Renal cortical epithelial cell (primary cell): ENCODE measurements at regions not wholly inside any gene's neighbourhood (a gene's known extent, or its start where the extent isn't known, plus 50 kb on each side); places are given as distances from the start of the nearest gene placed in this dataset.

ENCODE experiments used
- DNase-seq: peaks from one replicate; pipeline ENCODE4 v3.0.0-alpha.2; 2011; ENCODE audit warnings: low read depth

DNA sequence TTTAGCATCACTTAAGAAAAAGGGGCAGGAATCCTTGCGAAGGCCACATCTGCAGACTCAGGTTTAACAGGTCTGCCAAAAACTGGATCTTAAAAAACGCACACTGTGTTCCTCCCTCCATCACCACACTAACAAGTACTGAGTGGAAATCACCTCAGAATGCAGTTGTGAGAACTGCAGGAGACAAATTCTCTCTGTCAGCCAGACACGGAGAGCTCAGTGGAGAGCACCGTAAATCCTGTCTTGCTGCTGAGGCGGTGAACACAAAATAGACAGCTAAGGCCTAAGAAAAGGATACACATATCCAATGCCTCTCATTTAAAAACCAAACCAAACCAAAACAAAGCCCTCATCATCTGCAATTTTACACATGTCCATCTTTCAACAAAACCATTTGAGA is 1287.6 kb downstream of the EFNB2 start:
- DNase-seq, result no peak

DNA sequence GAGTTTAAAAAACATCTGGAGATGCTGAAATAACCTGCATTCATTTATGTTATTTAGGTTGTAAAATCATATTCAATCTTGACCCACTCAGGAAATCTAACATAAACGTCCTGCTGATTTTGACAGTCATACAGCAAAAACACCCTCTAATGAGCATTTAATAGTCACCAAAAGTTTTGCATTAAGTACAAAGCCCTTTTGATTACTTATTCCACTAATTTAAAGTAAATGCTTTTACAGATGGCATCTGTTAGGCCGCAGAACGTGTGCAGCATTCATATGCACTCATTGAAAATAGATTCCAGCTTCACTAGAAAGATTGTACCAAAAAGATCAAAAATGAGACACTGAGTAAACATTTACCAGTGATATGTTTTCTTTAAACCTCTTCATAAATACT is 1295.1 kb downstream of the EFNB2 start:
- DNase-seq, result no peak

DNA sequence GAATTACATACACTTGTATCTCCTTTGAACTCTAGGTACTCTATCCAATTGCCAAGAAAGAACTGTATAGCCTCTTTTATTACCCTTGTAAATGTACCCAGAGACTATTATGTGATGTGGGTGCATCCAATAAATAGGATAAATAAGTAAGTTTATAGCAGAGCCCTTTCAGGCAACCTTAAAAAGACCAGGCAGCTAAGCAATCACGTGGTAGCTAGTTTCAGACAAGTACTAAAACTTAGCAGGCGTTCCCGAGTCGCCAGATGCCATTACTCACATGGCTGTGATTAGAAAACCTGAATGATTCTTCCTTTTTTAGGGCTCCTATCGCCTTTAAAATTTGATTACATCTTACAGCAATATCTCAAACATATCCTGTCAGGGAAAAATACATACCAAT is 1303.0 kb downstream of the EFNB2 start:
- DNase-seq, result no peak

DNA sequence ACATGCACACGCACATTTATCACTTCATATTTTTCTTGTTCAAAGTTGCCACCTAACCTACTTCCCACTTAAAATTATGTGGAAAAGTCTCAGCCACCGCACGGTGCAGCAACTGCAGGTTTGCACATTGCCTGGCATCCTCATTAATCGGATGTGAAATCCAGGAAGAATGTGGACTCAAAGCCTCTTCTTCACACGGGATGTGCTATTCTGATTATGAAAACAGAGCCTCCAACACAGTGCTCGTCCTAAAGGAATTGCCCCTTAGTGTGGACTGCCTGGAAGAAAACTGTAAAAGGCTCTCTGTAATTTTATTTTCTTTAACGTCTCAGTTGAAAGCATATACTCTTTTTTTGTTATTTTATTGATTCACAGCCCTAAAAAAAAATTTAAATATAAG is 1303.5 kb downstream of the EFNB2 start:
- no peak for DNase-seq

DNA sequence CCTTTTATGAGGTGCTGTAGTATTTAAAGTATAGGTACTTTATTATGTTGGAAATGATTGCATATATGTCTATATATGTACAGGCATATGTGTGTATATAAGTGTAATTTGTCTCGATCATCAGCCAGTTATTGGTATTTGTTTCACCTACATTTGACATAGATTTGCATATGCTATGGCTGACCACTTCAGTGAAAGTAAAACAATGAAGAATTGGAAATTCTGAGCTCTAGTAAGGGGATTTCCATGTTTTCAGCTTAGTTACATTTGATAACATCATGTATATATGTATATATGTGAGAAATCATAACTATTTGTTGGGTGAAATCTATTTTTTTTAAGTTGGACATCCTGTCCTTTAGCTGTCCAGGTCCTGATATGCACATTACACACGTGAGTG is 1303.9 kb downstream of the EFNB2 start:
- DNase-seq, result no peak

DNA sequence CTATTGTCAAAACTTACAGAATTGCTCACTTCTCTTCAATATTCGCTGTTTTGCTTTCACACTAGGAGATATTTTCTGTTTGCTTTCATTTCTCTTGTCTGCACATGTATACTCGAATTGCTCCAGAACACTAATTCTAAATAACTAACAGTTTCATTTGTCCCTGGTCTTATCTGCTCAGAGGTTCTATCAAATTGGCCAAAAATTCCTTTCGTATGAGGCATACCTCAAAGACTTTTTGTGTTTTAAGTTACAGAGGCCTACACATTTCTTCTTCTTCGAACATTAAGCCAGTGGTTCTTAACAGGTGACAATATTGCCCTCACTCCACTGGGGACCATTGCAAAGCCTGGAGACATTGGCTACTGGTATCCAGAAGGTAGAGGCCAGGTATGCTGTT is 1314.6 kb downstream of the EFNB2 start:
- no peak for DNase-seq

DNA sequence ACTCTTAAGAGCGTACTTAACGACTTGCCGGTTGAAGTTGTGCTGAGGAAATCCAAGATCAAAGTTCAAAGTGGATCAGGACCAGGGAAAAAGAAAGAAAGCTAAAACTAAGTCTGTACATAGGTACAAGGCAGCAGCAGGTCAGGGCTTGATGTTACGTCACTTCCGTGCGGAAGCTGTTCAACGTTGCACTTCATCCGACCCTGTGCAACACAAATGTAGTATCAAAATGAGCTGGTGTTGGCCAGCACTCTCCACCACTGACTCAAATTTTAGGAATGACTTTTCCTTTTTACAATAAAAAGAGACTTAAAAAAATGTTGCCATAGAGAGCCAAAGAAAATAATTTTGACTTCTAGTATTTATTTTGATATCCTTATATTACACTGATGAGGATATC is 1315.4 kb downstream of the EFNB2 start:
- no peak for DNase-seq

DNA sequence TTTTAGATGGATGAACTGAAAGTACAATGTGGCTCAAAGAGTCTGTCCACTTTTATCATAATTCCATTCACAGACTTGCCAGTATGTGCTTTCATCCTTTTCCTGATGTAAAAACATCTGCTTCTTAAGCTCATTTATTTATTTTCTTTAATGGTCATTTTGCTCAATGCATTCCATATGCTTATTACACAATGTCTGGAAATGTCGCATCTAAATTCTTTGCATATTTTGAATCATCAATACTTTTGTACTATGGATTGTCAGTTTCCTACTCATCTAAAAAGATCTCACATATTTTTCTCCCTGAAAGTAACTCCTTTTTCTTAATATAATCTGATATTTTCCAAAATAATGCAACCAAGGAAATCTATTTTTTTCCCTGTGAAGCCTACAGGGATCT is 1315.8 kb downstream of the EFNB2 start:
- DNase-seq, result no peak

DNA sequence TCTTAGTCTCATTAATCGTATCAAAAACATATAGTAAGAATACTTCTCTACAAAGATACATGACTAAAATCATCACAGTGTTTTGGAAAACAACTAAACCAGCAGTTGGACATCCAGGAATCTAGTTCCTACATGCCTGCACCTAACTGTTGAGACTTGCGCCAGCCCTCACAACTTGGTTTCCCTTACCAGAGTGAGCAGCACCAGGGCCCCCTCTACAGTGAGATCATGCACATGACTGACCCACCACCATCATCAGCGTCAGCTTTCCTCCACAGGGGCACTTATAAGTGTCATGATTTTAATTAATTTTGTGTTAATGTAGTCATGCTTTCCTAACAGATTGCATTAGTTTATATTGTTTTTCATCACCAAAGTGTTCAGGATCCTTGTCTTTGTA is 1322.0 kb downstream of the EFNB2 start:
- no peak for DNase-seq

DNA sequence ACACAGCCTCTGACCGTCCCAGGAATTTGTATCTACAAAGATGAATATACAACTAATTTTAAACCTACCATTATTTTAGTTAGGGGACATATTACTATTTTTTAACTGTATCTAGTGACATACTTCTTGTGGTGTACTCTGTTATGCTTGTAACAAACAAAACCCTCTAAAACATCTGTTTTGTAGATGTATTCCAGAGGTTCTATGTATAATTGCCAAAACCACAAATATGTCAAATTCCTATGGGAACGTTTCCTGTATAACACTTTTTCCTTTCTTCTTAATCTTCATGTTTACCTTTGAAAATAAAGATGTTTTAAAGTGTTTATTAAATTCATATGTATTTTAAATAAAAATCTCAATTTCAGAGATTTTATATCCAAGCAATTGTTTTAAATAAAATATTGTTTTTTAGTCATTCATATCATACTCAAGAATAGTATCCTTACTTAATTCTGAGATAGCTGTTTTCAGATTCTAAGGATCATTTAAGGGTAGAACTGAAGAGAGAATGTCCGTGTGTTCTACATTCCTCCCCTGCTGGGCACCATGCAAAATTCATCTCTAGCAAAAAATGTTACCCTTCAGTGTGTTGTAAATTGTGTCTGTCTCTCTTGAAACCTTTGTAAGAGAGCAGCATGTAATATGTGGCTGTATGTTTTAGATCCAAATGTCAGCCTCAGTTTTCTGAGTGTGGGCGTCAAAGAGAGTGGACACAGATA is 1327.7 kb downstream of the EFNB2 start:
- no peak for DNase-seq

DNA sequence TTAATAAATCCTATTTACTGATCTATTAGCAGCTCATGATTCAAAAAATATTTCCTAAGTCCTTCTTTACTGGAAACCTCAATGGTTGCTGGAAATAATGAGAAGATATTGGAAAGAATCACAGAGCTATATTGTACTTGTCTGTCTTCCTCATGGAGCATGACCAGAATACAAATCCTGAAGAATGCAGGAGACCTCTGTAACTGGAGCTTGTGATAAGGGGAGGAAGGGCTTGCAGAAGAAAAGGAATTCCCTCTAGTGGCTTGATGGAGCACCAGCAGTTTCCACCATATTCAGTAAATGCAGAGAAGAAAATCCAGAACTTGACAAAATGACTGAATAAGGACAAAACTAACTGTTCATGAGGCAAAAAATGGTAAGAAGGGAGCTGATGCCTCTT is 1333.1 kb downstream of the EFNB2 start:
- DNase-seq, result peak; percentile 67

DNA sequence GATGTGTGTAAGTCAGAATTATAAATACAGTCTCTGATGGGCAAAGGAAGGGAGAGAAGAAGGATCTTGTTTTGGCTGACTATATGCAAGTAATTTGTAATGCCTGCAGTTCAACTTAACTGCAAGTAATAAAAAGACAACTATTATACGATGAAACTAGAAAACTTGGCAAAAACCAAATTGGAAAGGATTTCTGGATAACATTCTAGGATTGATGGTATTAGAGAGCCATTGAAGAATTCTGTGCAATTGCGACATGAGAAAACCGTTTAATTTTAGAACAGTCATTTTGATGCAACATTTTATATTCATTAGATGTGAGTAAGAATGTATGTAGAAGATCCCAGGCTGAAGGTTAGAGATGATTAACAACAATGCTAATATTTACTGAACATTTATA is 1334.1 kb downstream of the EFNB2 start:
- no peak for DNase-seq

DNA sequence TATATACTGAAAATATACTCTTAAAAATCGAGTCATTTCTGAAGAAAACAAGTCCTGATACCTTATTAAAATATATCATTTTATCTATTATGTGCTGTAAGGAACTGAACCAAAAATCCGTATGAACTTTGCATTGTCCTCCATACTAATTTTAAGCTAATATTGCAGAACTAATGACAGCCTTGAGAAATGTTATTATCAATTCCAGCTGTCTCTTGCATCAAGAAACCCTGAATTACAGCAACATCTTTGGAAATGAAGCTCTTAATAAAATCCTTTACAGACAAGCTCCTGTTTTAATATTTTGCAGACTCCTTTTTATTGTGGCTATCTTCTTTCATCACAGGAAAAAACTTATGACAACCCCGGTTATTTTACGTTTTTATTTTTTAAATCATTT is 1335.3 kb downstream of the EFNB2 start:
- DNase-seq, result no peak

DNA sequence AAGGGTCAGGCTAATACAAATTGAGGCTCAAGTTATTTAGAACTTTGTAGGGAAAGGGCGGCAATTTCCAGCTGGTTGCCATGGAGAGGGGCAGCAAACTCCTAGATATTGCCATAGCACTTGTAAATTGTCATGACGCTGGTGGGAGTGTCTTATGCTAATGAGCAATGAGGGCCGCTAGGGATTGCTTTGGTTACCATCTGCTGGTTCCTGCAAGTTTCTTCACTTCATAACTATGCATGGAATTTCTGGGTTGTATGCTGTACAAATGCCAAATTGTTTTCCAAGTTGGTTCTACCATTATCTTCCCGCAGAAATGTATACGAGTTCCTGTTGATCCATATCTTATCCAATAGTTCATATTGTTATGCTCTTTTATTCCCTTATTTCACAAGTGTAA is 1339.4 kb downstream of the EFNB2 start:
- DNase-seq, result peak; percentile 69

DNA sequence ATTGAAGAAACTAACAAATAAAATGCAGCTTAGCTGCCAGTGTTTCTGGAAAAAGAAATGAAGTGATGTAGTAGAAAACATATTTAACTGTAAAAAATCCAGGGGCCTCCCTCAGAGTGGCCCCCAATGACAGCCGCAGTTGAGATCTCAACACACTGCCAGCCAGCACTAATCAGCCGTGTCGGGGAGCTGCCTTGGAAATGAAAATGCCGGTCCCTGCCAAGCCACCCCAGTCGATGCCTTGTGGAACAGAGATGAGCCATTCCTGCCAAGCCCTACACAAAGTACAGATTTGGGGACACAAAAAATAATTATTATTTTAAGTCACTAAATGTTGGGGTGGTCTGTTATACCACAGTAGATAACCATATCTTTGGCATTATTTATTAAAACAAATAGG is 1342.4 kb downstream of the EFNB2 start:
- no peak for DNase-seq

DNA sequence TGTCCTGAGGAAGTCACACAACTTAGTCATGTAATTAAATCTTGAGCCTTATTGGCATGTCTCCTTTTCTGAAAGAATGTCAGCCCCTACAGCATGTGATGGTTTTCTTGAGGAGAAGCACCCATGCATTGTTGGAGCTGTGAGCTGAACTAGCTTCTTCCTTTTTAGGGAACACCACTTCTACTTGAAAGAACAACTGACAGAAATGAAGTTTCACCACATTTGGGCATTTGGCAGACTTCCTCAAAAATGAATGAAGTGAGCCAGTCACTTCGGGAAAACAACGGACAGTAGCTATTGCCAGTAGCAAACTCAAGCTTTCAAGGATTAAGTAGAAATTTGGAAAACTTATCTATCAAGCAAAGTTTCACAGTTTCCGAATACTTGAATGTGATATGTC is 1351.3 kb downstream of the EFNB2 start:
- DNase-seq, result no peak

DNA sequence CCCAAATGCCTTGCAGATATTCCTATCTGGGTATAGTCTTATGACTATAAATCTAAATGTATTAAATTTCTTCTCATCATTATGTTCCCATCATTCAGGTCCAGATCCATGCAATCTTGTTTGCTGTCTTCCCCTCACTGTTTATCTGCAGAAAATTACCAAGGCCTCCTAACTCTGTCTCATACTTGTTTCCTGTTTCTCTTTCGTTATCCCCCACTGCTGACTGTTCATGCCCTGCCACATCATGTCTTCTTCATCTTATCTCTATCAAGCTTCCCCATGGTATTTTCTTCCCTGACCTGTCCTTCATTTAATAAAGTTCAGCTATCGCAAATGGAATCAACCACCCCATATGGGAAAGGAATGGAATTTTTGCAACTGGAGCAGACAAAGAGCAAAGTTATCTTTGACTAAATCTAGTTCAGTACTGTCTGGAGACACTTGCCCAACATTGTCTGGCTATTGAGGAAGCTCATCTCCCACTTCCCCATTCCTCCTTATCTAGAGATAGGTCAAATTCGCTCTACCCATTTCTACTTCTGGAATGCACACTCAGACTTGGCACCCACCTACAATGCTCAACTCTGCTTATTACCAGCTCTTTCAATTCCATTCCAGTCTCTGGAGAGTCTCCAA is 1358.1 kb downstream of the EFNB2 start:
- no peak for DNase-seq

DNA sequence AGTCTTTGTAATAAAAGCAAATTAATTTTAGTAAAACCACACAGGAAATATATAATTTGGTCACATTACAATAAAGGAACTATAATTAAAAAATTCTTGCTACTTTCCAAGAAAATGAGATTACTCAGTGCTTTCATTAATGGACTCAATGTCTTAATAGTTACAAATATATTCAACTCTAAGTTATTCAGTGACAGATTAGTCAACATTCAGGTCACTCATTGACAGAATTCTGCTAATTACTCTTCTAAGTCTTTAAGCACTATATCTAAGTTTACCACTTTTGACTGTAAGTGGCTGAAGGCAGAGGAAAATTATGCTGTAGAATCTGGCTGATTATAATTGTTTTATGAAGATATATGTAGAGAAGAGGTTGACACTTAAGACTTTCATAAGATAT is 1365.0 kb downstream of the EFNB2 start:
- peak; percentile 91 for DNase-seq

DNA sequence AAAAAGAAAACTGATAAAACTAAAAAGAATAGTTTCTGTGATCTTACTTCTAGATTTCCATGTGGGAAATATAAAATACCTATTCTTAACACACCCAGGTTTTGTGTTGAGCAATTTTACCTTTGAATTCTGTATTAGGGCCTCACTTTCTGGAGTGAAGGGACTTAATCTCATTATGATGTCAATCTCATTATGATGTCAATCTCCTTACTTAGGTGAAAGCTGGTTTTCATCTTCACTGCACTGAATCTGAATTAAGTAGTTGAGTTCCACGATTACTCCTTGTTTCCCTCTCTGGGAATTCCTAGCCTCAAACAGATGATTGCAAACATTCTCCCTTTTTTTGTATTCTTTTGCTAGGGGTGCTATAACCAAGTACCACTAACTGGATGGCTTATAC is 1367.2 kb downstream of the EFNB2 start:
- no peak for DNase-seq

DNA sequence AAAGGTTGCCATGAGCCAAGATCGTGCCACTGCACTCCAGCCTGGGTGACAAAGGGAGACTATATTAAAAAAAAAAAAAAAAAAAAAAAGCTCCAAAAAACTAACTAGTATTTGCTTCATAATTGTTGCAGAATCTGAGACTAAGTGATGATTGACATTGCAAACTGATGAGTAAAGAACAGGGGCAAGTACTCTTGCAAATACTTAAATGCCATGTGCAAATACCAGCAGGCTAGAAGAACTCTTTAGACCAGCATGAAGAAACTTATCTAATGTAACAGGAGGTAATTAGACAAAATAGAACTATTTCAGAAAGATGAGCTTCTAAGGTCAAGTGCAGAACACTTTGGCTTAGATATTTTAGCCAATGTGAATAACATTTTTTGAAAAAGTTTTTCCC is 1368.1 kb downstream of the EFNB2 start:
- no peak for DNase-seq

DNA sequence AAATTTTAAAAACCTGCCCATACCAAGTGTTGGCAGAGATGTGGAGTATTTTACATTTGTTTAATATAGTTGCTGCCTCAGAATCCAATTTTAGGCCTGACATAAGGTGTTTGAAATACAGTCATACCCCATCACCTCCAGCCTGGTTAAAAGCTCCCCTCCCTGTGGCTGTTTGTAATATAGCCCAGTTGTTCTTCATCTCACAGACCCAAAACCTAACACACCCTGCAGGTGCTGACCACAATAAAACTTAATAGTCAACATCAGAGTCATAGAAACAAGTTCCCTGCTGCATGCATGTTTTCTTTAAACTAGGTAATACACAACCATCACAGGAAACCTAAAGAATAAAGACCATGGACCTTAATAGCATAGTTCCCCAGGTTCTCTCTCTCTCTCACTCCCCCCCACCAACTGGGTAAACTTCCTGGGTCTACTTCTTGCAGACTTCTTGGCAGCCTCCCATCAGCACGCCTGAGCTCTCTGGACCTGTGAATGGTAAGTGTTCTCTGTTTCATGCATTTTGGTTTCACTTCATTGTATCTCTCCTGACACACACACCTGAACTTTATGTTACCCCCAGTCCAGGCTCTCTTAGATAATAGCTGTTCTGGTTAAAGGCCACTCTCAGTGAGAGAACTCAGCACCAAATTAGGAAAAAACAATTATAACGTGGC is 1369.9 kb downstream of the EFNB2 start:
- DNase-seq, result peak; percentile 47

DNA sequence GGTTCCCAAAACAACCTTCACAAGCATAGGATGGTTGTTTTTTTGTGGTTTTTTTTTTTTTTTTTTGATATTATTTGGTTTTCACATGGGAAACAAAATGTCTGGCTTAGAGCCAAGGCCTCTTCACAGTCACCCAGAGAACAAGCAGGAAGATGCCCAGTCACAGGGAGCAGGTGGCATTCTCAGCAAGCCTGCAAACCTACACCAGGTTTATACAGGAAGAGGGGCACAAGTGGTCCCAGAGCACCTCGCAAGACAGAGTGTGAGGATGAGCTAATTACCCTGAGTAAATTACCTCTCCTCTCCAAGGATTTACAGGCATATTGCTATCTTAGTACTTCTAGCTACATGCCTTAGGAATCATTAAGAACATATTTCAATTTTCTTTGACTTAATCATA is 1375.6 kb downstream of the EFNB2 start:
- no peak for DNase-seq

DNA sequence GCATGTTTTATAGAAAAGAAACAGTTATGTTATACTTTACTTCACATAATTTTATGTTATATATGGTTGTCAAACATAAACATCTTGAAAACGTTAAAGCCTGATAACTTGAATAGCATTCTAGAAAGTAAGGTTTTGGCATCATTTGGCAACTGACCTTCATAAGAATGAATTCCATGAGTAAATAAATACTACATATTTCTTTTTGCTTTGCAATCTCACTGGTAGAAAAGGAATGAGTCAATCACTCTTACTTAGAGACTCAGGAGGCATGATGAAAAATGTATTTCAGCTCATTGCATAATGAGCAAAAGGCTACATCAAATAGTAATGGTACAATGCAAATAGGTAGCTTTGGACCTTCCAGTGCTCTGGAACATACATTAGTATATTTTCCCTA is 1381.9 kb downstream of the EFNB2 start:
- DNase-seq, result no peak
